ENCODE measurements at regions not wholly inside any gene's neighbourhood (a gene's known extent, or its start where the extent isn't known, plus 50 kb on each side); places are given as distances from the start of the nearest gene placed in this dataset.

DNA sequence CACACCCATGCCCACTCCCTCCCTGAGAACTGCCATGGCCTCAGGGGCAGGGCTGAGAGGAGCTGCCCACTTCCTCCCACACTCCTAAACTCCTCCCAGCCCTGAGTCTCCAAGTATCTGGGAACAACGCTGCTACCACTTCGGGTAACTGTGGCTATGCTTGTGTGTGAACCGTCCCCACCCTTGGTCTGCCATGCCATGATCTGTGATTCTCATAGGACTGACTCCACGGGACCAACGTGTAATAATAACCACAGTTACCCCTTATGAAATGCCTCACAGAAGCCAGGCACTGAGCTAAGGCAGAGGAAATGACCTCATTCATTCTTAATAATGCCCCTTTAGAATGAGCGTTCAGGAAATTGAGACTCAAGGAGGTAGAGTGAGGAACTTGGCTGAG, 103.9 kb upstream of the SMIM23 start:
- H3K27ac ChIP-seq (ENCODE audit: low read depth in 2 of 2, low read length in 2 of 2) = no peak overlapping the region
- no peaks in the 10 kb centered on the region for H3K9me3 ChIP-seq (ENCODE audit: control insufficient read depth in 2 of 3, insufficient read depth in 1 of 3, low read length in 3 of 3)
- H3K27me3 ChIP-seq (ENCODE audit: control insufficient read depth, insufficient read depth, low read length) = no peaks in the 10 kb centered on the region
- FAIRE-seq (no peak), DNase-seq (no peak)
- TF ChIP-seq, protein P1, sequence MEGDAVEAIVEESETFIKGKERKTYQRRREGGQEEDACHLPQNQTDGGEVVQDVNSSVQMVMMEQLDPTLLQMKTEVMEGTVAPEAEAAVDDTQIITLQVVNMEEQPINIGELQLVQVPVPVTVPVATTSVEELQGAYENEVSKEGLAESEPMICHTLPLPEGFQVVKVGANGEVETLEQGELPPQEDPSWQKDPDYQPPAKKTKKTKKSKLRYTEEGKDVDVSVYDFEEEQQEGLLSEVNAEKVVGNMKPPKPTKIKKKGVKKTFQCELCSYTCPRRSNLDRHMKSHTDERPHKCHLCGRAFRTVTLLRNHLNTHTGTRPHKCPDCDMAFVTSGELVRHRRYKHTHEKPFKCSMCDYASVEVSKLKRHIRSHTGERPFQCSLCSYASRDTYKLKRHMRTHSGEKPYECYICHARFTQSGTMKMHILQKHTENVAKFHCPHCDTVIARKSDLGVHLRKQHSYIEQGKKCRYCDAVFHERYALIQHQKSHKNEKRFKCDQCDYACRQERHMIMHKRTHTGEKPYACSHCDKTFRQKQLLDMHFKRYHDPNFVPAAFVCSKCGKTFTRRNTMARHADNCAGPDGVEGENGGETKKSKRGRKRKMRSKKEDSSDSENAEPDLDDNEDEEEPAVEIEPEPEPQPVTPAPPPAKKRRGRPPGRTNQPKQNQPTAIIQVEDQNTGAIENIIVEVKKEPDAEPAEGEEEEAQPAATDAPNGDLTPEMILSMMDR (IDR thresholded peaks at IDR 0.05; ENCODE audit: borderline replicate concordance, extremely low read depth, insufficient read depth) = no peak
- H3K9ac ChIP-seq (ENCODE audit: low read length in 3 of 3) = no peak overlapping the region
- H3K4me3 ChIP-seq (ENCODE audit: low read length in 3 of 3) = no peak overlapping the region
- no peaks in the 10 kb centered on the region for H3K4me1 ChIP-seq (ENCODE audit: control insufficient read depth in 2 of 3, insufficient read depth in 2 of 3, low read depth in 1 of 3, low read length in 3 of 3)
- no peaks in the 10 kb centered on the region for H3K36me3 ChIP-seq (ENCODE audit: control insufficient read depth in 2 of 3, insufficient read depth in 3 of 3, low read length in 3 of 3)
- intact Hi-C loops (cut with DNase I) = no loop called here

DNA sequence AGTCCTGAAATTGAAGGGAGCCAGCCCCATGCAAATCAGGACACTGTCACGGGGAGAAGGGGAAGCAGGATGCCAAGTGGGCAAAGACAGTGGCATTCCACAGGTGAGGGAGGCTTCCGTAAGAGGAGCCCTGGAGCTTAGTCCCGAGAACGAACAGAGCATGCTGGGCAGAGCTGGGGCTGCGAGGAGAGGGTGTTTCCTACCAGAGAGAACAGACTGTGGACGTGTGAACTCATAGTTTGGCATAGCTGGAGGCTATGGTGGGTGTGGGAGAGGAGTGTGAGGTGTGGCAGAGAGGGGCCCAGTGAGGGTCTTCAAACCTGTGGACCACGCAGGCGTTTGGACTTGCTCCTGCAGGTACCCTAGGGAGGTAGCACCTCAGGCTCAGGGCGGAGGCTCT, 102.8 kb upstream of the SMIM23 start:
- no peak for FAIRE-seq
- TF ChIP-seq, protein P1 (IDR thresholded peaks at IDR 0.05; ENCODE audit: borderline replicate concordance, extremely low read depth, insufficient read depth) = no peak

DNA sequence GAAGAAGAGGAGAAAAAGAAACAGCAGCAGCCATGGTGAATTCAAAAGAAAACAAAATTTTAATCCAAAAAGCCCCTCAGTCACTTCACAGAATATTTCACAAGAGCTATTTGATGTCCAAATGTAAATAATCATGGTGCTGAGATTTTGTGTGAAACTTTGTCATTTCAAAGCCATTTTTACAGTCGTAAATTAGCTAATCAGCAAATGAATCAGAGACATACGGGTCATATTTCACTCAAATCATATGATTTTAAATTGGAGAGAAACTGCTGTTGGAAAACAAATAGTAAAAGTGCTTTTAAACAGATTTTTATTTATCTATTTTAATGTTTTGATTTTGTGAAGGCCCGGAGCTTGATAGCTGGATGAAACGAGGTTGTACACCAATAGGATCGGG, 101.4 kb upstream of the SMIM23 start:
- no peak for FAIRE-seq
- H3K9me3 ChIP-seq (ENCODE audit: control insufficient read depth in 2 of 3, insufficient read depth in 1 of 3, low read length in 3 of 3) = no peaks in the 10 kb centered on the region
- TF ChIP-seq, protein P1 (IDR thresholded peaks at IDR 0.05; ENCODE audit: borderline replicate concordance, extremely low read depth, insufficient read depth) = no peak
- no peaks in the 10 kb centered on the region for H3K4me1 ChIP-seq (ENCODE audit: control insufficient read depth in 2 of 3, insufficient read depth in 2 of 3, low read depth in 1 of 3, low read length in 3 of 3)
- H3K36me3 ChIP-seq (ENCODE audit: control insufficient read depth in 2 of 3, insufficient read depth in 3 of 3, low read length in 3 of 3) = no peaks in the 10 kb centered on the region
- H3K27me3 ChIP-seq (ENCODE audit: control insufficient read depth, insufficient read depth, low read length) = no peaks in the 10 kb centered on the region
- DNase-seq = no peak
- no peak overlapping the region for H3K9ac ChIP-seq (ENCODE audit: low read length in 3 of 3)
- H3K27ac ChIP-seq (ENCODE audit: low read depth in 2 of 2, low read length in 2 of 2) = no peak overlapping the region
- intact Hi-C loops (cut with DNase I) = no loop called here
- no peak overlapping the region for H3K4me3 ChIP-seq (ENCODE audit: low read length in 3 of 3)

More for the DNA sequence above, 102.8 kb upstream of the SMIM23 start:
- Histone ChIP-seq H3K4me1 (ENCODE audit: control insufficient read depth in 2 of 3, insufficient read depth in 2 of 3, low read depth in 1 of 3, low read length in 3 of 3) (no peaks in the 10 kb centered on the region), H3K36me3 (ENCODE audit: control insufficient read depth in 2 of 3, insufficient read depth in 3 of 3, low read length in 3 of 3) (no peaks in the 10 kb centered on the region), H3K9ac (ENCODE audit: low read length in 3 of 3) (no peak overlapping the region), H3K9me3 (ENCODE audit: control insufficient read depth in 2 of 3, insufficient read depth in 1 of 3, low read length in 3 of 3) (no peaks in the 10 kb centered on the region), H3K27me3 (ENCODE audit: control insufficient read depth, insufficient read depth, low read length) (no peaks in the 10 kb centered on the region), H3K4me3 (ENCODE audit: low read length in 3 of 3) (no peak overlapping the region), H3K27ac (ENCODE audit: low read depth in 2 of 2, low read length in 2 of 2) (no peak overlapping the region)
- intact Hi-C loops (cut with DNase I) = no loop called here
- no peak for DNase-seq
